SK-N-SH treated with all-trans-retinoic acid at 6 μM for 48 hours (cell line): ENCODE measurements at regions not wholly inside any gene's neighbourhood (a gene's known extent, or its start where the extent isn't known, plus 50 kb on each side); places are given as distances from the start of the nearest gene placed in this dataset.

Experiments
- ARNTL ChIP-seq: fragments of 450-650 bp; formaldehyde crosslinking; IDR thresholded peaks from 2 replicates; pipeline ENCODE4 v1.5.0; 2020; ENCODE audit warnings: low read depth, mild to moderate bottlenecking, moderate library complexity, borderline replicate concordance
- ESRRG ChIP-seq: fragments of 250-450 bp; sonication (Bioruptor Pico); IDR thresholded peaks from 2 replicates; pipeline ENCODE4 v1.6.1; 2021; ENCODE audit warnings: mild to moderate bottlenecking
- PPARA ChIP-seq: fragments of 250-450 bp; sonication (Bioruptor Pico); IDR thresholded peaks from 2 replicates; pipeline ENCODE4 v1.5.0; 2020; ENCODE audit warnings: mild to moderate bottlenecking, borderline replicate concordance
- RARB ChIP-seq: fragments of 250-450 bp; sonication (Bioruptor Pico); IDR thresholded peaks from 2 replicates; pipeline ENCODE4 v1.8.0; 2021; ENCODE audit warnings: mild to moderate bottlenecking, moderate library complexity
- TCF4 ChIP-seq: fragments of 250-450 bp; sonication (Bioruptor Pico); IDR thresholded peaks from 2 replicates; pipeline ENCODE4 v1.8.0; 2021; ENCODE audit warnings: mild to moderate bottlenecking, moderate library complexity, borderline replicate concordance
- ZFP30 ChIP-seq: fragments of 450-650 bp; formaldehyde crosslinking; IDR thresholded peaks from 2 replicates; pipeline ENCODE4 v1.5.0; 2022; ENCODE audit warnings: mild to moderate bottlenecking, moderate library complexity
- ZNF70 ChIP-seq: fragments of 450-650 bp; formaldehyde crosslinking; IDR thresholded peaks from 2 replicates; pipeline ENCODE4 v1.5.0; 2020; ENCODE audit warnings: mild to moderate bottlenecking, moderate library complexity
- TF ChIP-seq, protein P1 (sequence below): fragments of 250-450 bp; sonication (Bioruptor Pico); IDR thresholded peaks from 2 replicates; pipeline ENCODE4 v1.5.0; 2020; ENCODE audit warnings: mild to moderate bottlenecking, moderate library complexity
- TF ChIP-seq, protein P2 (sequence below): fragments of 250-450 bp; sonication (Bioruptor Pico); IDR thresholded peaks from 2 replicates; pipeline ENCODE4 v1.8.0; 2020; ENCODE audit warnings: mild to moderate bottlenecking, moderate library complexity, borderline replicate concordance
- TF ChIP-seq, protein P3 (sequence below): fragments of 250-450 bp; sonication (Bioruptor Pico); IDR thresholded peaks from 2 replicates; pipeline ENCODE4 v1.5.1; 2020; ENCODE audit warnings: low read depth, mild to moderate bottlenecking, moderate library complexity
- TF ChIP-seq, protein P4 (sequence below): fragments of 250-450 bp; sonication (Bioruptor Pico); IDR thresholded peaks from 2 replicates; pipeline ENCODE4 v1.8.0; 2021; ENCODE audit warnings: low read depth, mild to moderate bottlenecking, moderate library complexity, borderline replicate concordance

DNA sequence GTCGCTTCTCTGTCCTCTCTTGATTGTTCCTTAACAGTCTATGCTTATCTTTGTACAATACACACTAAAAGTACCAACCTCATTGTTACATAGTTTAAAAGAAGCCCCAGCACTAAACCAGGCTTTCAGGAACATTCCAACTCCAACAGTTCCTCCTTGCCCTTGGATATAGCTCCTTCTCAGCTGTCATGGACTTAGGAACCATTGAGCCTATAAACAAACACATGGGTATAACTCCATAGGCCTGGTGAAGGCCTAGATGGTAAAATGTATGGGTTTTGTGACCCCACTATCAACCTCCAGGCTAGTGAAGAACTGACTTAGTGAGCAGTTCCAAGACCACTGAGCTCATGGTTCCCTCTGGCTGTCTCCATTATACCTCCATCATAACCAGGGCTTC, 74.8 kb upstream of the SLC39A10 start:
- TF ChIP-seq, protein P1, sequence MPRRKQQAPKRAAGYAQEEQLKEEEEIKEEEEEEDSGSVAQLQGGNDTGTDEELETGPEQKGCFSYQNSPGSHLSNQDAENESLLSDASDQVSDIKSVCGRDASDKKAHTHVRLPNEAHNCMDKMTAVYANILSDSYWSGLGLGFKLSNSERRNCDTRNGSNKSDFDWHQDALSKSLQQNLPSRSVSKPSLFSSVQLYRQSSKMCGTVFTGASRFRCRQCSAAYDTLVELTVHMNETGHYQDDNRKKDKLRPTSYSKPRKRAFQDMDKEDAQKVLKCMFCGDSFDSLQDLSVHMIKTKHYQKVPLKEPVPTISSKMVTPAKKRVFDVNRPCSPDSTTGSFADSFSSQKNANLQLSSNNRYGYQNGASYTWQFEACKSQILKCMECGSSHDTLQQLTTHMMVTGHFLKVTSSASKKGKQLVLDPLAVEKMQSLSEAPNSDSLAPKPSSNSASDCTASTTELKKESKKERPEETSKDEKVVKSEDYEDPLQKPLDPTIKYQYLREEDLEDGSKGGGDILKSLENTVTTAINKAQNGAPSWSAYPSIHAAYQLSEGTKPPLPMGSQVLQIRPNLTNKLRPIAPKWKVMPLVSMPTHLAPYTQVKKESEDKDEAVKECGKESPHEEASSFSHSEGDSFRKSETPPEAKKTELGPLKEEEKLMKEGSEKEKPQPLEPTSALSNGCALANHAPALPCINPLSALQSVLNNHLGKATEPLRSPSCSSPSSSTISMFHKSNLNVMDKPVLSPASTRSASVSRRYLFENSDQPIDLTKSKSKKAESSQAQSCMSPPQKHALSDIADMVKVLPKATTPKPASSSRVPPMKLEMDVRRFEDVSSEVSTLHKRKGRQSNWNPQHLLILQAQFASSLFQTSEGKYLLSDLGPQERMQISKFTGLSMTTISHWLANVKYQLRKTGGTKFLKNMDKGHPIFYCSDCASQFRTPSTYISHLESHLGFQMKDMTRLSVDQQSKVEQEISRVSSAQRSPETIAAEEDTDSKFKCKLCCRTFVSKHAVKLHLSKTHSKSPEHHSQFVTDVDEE (CRISPR knock-in tag): no peak
- TF ChIP-seq, protein P2, sequence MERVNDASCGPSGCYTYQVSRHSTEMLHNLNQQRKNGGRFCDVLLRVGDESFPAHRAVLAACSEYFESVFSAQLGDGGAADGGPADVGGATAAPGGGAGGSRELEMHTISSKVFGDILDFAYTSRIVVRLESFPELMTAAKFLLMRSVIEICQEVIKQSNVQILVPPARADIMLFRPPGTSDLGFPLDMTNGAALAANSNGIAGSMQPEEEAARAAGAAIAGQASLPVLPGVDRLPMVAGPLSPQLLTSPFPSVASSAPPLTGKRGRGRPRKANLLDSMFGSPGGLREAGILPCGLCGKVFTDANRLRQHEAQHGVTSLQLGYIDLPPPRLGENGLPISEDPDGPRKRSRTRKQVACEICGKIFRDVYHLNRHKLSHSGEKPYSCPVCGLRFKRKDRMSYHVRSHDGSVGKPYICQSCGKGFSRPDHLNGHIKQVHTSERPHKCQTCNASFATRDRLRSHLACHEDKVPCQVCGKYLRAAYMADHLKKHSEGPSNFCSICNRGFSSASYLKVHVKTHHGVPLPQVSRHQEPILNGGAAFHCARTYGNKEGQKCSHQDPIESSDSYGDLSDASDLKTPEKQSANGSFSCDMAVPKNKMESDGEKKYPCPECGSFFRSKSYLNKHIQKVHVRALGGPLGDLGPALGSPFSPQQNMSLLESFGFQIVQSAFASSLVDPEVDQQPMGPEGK (CRISPR knock-in tag): no peak
- TF ChIP-seq RARB (CRISPR knock-in tag) (no peak), ZNF70 (CRISPR knock-in tag) (no peak), ESRRG (no peak), ZFP30 (CRISPR knock-in tag) (no peak), PPARA (CRISPR knock-in tag) (no peak), TCF4 (no peak), ARNTL (CRISPR knock-in tag) (no peak)
- TF ChIP-seq, protein P3, sequence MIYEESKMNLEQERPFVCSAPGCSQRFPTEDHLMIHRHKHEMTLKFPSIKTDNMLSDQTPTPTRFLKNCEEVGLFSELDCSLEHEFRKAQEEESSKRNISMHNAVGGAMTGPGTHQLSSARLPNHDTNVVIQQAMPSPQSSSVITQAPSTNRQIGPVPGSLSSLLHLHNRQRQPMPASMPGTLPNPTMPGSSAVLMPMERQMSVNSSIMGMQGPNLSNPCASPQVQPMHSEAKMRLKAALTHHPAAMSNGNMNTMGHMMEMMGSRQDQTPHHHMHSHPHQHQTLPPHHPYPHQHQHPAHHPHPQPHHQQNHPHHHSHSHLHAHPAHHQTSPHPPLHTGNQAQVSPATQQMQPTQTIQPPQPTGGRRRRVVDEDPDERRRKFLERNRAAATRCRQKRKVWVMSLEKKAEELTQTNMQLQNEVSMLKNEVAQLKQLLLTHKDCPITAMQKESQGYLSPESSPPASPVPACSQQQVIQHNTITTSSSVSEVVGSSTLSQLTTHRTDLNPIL (CRISPR knock-in tag): no peak
- TF ChIP-seq, protein P4, sequence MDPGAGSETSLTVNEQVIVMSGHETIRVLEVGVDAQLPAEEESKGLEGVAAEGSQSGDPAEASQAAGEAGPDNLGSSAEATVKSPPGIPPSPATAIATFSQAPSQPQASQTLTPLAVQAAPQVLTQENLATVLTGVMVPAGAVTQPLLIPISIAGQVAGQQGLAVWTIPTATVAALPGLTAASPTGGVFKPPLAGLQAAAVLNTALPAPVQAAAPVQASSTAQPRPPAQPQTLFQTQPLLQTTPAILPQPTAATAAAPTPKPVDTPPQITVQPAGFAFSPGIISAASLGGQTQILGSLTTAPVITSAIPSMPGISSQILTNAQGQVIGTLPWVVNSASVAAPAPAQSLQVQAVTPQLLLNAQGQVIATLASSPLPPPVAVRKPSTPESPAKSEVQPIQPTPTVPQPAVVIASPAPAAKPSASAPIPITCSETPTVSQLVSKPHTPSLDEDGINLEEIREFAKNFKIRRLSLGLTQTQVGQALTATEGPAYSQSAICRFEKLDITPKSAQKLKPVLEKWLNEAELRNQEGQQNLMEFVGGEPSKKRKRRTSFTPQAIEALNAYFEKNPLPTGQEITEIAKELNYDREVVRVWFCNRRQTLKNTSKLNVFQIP (CRISPR knock-in tag): no peak
